GM19328 (cell line): ENCODE measurements at regions not wholly inside any gene's neighbourhood (a gene's known extent, or its start where the extent isn't known, plus 50 kb on each side); places are given as distances from the start of the nearest gene placed in this dataset.

ENCODE experiments used
- ATAC-seq: cut with Tn5 transposase; IDR thresholded peaks from one replicate; pipeline ENCODE4 v1.9.1; 2021; ENCODE audit warnings: mild to moderate bottlenecking, moderate library complexity; ENCODE audit not compliant: unreplicated experiment

DNA sequence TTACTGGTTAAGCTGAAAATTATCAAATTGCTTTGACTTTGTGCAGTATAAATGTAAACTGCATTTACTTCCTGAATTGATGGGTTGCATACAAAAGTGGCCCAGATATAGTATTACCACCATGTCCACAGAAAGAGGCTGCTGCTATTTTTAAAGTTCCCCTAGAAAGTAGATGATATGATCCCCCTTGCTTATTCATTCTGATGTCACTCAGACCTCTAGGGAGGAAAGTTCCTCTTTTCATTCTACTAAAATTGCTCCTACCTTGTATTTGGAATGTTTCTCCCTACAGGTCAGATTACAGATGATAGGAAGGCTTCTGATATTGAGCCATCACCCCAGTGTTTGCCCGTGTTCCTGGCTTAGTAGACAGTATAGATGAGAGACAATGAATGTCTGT is 247.6 kb upstream of the TNP1 start:
- ATAC-seq = no peak

DNA sequence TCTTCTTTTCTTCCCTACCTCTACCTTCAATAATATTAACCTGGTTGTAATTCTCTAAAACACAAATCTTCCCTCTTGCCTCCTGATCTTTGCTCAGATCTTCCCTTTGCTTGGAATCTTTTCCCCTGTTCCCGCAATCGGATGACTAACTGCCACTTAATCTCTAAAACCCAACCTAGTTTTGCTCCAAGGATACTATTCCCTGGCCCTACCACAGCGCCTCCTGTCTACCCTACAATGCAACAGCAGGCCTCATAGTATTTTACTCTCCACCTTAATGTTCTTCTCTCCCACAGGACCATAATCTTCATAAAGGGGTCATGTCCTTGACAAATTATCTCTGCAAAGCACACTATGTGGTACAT is 246.8 kb upstream of the TNP1 start:
- no peak for ATAC-seq

DNA sequence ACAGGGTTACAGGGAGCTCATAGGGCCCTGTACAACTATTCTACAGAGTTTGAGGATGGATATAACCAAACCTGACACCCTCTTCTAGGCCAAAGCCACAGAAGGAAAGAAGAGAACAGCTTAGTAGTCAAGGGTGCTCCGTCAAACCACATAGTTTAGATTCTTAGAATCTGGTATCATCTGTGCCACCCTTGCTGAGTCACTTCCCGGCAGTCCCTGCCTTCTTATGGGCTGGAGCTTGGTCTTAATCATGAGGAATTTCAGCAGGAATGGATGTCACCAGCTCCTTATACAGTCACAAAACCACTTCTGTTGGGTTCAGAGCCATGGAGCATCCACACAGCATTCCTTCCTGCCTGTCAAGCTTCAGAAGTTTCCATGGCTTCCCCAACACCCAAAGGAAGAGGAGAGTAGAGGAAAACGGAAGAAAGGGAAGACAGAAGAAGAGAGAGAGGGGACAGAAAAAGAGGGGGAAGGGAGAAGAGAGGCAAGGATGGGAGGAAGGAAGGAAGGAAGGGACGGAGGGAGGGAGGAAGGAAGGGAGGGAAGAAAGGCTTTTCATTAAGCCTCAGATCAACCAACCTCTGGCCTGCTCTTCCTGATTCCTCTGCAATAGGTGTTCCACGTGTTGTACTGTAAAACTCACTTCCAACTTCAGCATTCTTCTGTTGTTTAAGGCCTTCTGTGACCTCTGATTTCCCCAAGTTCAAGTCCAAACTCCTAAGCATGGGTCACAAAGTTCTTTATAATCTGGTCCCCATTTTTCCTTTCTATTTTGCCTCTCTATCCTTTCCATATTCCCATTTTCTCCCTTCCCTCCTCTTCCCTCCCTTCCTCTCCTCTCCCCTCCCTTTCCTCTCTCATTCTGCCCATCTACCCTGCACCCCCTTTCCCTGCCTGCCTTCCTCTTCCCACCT is 246.1 kb upstream of the TNP1 start:
- no peak for ATAC-seq

DNA sequence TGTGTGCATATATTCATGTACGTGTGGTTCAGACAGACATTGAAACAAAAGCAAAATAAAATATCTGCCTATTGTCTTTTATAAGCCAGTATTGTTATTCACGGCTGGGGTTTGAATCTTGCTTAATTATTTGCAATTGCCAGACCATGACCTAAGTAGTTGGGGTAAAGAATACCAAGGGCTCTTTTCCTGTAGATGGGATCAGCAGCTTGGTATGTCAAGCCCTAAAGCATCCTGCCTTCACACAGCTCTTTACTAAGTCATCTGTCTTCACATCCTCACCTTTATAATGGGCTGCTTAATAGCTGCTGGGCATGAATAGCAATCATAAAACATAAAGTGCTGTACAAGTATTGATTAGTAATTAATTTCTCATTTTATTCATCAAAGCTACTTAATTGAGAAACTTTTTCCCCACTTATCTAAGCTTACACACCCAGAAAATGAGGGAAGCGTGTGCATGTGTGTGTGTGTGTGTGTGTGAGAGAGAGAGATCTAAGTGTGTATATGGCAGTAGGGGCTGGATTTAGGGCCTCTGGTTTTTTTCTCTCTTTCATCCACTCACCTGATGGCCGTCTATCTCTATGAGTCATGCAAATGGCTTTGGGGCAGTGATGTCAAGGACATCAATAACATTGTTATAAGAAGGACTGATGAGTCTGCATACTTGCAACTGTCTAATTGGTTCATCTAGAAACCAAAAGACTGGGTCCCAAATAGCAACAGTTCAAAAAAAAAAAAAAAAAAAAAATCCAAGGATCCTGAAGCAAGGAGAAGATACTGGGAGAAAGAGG is 244.1 kb upstream of the TNP1 start:
- ATAC-seq = no peak

GRCh38 chr2:217102956-217103355 is 243.1 kb upstream of the TNP1 start:
- no peak for ATAC-seq

DNA sequence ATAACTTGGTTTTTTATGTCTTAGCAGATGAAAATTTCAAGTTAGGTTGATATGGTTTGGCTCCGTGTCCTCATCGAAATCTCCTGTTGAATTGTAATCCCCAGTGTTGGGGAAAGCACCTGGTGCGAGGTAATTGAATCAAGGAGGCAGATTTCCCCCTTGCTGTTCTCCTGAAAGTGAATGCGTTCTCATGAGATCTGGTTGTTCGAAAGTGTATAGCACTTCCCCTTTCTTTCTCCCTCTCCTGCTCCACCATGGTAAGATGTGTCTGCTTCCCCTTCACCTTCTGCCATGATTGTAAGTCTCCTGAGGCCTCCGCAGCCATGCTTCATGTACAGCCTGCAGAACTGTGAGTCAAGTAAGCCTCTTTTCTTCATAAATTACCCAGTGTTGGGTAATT is 242.1 kb upstream of the TNP1 start:
- no peak for ATAC-seq

GRCh38 chr2:217099561-217099960 is 239.7 kb upstream of the TNP1 start:
- ATAC-seq = no peak

DNA sequence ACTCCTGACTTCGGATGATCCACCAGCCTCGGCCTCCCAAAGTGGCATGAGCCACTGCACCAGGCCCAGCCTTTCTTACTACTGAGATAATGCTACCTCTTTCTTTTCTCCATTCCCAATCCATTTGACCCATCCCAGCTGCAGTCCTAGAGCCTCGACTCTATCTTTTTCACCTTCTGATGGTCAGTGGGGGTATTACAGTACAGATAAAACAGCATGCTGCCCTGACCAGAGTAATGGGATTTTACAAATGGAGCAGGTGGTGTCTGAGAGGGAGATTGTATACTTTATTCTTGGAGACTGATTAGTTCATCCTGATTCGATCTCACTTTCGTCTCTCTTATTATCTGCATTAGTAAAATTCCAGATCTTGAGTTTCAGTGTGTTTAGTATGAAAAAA is 238.6 kb upstream of the TNP1 start:
- ATAC-seq = no peak

- no peak for ATAC-seq
Observed at GRCh38 chr2:217097346-217097745, 237.5 kb upstream of the TNP1 start.

DNA sequence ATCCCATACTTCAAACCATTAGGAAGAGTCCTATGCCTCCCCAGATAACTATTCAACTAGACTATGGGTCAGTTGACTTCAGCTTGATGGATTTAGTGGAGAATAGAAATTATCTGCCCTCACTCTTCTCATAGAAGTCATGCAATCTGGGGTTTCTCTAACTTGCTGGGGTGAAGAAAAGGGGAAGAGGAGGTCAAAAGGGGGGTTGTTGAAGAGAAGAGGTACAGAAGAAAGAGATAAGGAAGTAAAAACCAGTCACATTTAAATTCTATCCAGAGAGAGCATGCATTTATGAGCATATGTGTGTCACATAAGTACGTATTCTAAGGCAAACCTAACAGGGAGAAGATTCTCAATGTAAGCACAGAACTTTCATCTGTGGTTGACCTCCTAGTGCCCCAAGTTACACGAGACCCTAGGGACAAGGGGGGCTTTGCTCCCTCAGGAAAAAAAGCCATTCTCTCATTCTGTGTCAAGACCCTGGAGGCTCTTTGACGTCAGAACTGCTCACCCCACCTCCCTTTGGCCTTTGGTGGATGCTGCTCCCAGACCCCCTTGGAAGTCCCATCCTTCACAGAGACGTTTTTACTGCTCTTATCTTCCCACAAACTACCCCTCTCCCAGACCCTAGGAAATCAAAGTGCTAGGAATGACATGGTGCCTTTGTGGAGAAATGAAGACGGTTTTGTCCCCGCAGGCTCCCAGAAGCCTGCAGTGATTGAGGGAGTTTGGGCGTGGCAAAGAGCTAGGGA is 236.8 kb upstream of the TNP1 start:
- no peak for ATAC-seq

GRCh38 chr2:217095511-217096205 is 235.8 kb upstream of the TNP1 start:
- no peak for ATAC-seq

- ATAC-seq = no peak
Observed at GRCh38 chr2:217092710-217093379, 233.0 kb upstream of the TNP1 start.

DNA sequence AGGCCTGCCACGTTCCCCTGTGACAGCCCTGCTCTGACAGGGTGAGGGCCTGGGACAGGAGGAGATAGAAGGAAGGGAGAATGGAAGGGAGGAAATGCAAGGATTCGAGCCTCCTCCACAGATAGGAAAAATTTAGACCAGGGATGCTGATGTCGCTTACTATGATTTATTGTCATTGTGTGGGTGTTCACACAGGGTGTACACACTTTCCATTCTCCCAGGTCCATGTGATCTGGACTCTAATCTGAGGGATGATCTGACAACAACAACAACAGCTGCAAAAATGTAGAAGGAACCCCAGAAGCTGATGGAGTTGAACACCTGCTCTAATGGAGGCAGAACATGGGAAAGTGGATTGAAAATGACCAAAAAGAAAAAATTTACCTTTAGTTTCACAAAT is 231.7 kb upstream of the TNP1 start:
- ATAC-seq = no peak

GRCh38 chr2:217090884-217091283 is 231.0 kb upstream of the TNP1 start:
- ATAC-seq = no peak

DNA sequence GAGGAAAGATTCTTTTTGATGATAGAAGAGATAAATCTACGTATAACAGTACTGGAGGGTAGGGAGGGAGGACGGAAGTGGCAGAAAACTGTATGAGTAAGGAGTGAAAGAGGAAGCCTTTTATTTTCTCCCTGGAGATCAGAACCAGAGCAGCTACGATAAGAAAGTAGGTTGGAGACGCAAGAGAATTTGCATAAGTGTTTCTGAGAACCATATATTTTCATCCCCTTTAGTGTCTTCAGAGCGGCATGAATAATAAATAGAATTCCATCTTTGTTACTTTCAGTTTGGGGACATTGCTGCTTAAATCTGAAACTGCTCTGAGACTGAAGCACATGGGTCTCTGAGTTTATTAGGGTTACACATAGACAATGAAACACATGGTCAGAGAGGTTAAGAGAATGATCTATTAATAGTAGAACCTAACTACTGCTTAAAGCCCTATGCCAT is 230.2 kb upstream of the TNP1 start:
- ATAC-seq = peak; percentile 71

DNA sequence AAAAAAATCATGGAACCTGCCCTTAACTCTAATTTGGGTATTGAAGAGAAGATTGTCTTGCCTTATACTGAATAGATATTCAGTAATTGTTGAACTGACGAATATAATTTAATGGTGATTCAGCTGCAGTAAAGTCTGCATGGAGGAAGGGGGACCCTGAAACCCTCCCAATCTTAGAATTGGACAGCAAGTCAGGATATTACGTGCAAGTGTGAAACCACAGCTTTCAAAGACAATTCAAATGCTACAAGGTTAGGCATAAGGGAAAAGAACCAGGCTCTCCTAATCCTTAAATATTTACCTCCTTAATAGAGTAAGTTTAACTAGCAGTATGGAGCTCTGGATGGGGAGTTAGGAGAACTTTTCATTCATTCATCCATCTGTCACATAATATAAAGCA is 226.9 kb upstream of the TNP1 start:
- no peak for ATAC-seq

GRCh38 chr2:217086038-217086522 is 226.2 kb upstream of the TNP1 start:
- ATAC-seq = no peak

DNA sequence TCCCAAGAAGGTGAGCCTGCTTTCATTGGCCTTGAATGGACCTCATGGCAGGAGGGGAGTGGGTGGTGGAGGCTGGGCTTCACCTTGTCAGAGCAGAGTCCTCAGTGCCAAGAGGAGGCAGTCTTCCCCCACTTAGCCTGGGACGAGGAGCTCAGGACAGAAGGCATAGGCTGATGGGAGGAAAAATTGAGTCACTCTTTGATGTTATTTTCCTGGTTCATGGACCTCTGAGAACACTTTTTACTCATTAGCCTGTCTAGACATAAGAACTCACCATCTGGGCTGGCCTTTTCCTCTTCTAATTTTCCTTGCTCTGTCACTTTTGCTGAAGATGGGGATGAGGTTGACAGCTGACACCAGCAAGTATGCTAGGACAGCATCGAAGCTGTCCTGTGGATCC is 225.7 kb upstream of the TNP1 start:
- ATAC-seq = no peak

GRCh38 chr2:217081799-217082198 is 221.9 kb upstream of the TNP1 start:
- no peak for ATAC-seq

- no peak for ATAC-seq
Observed at GRCh38 chr2:217079165-217079564, 219.3 kb upstream of the TNP1 start.
